ENCODE measurements at regions not wholly inside any gene's neighbourhood (a gene's known extent, or its start where the extent isn't known, plus 50 kb on each side); places are given as distances from the start of the nearest gene placed in this dataset.
A peak's percentile ranks its signal among the peaks of the same experiment; 100 is the strongest.

GRCh38 chr15:31482122-31482922, 155.7 kb downstream of the KLF13 start:
- no peak for DNase-seq (ENCODE audit: low spot score)
- TF ChIP-seq CTCF (IDR thresholded peaks at IDR 0.05; ENCODE audit: extremely low read depth, missing control alignments) = no peak

- TF ChIP-seq CTCF (IDR thresholded peaks at IDR 0.05; ENCODE audit: extremely low read depth, missing control alignments) = no peak
- peak; percentile 80 for DNase-seq (ENCODE audit: low spot score)
Measured at GRCh38 chr15:31483053-31483985, 156.7 kb downstream of the KLF13 start.

GRCh38 chr15:31483986-31484951, 157.6 kb downstream of the KLF13 start:
- peak; percentile 50 for DNase-seq (ENCODE audit: low spot score)
- no peak for TF ChIP-seq CTCF (IDR thresholded peaks at IDR 0.05; ENCODE audit: extremely low read depth, missing control alignments)

- DNase-seq (ENCODE audit: low spot score) = no peak
- no peak for TF ChIP-seq CTCF (IDR thresholded peaks at IDR 0.05; ENCODE audit: extremely low read depth, missing control alignments)
Measured at GRCh38 chr15:31484986-31485385, 158.4 kb downstream of the KLF13 start.

GRCh38 chr15:31485431-31485830, 158.8 kb downstream of the KLF13 start:
- DNase-seq (ENCODE audit: low spot score) = no peak
- TF ChIP-seq CTCF (IDR thresholded peaks at IDR 0.05; ENCODE audit: extremely low read depth, missing control alignments) = no peak

- no peak for TF ChIP-seq CTCF (IDR thresholded peaks at IDR 0.05; ENCODE audit: extremely low read depth, missing control alignments)
- DNase-seq (ENCODE audit: low spot score) = no peak
Measured at GRCh38 chr15:31485911-31486461, 159.4 kb downstream of the KLF13 start.

All from GM20000 (cell line).